ENCODE measurements at regions not wholly inside any gene's neighbourhood (a gene's known extent, or its start where the extent isn't known, plus 50 kb on each side); places are given as distances from the start of the nearest gene placed in this dataset.
"Not testable (repeated sequence)": the region's sequence is repeated elsewhere in the genome, so short reads cannot be mapped to it uniquely, and the experiment has no call there.

- H3K4me1 ChIP-seq (ENCODE audit: control insufficient read depth, insufficient read depth, low read length, poor library complexity, severe bottlenecking); H3K4me3 ChIP-seq (ENCODE audit: extremely low read depth, insufficient read depth, low read length, poor library complexity, severe bottlenecking); H3K27ac ChIP-seq (ENCODE audit: low read depth, low read length, severe bottlenecking); H3K36me3 ChIP-seq (ENCODE audit: control insufficient read depth, insufficient read depth, low read length): not testable (repeated sequence)
- H3K9me3 ChIP-seq (ENCODE audit: control insufficient read depth, low read length), result peaks cover 18% of the 10 kb centered on the region
- WGBS, 2 experiments (ENCODE audit: insufficient coverage in 2 of 2), result 40% methylated on average over 1 of the region's 5 CpGs; no CpG with 5 or more reads in 1 of the 2 experiments
These were observed 345.9 kb downstream of the TUBA3C start for GRCh38 chr13:18835754-18836153.

- H3K36me3 ChIP-seq (ENCODE audit: control insufficient read depth, insufficient read depth, low read length); H3K27ac ChIP-seq (ENCODE audit: low read depth, low read length, severe bottlenecking); H3K4me1 ChIP-seq (ENCODE audit: control insufficient read depth, insufficient read depth, low read length, poor library complexity, severe bottlenecking); H3K9me3 ChIP-seq (ENCODE audit: control insufficient read depth, low read length); H3K4me3 ChIP-seq (ENCODE audit: extremely low read depth, insufficient read depth, low read length, poor library complexity, severe bottlenecking): not testable (repeated sequence)
- WGBS, 2 experiments (ENCODE audit: insufficient coverage in 2 of 2), result 60% methylated on average over 1 of the region's 1 CpG; no CpG with 5 or more reads in 1 of the 2 experiments
These were observed 356.9 kb downstream of the TUBA3C start for GRCh38 chr13:18824678-18825077.

DNA sequence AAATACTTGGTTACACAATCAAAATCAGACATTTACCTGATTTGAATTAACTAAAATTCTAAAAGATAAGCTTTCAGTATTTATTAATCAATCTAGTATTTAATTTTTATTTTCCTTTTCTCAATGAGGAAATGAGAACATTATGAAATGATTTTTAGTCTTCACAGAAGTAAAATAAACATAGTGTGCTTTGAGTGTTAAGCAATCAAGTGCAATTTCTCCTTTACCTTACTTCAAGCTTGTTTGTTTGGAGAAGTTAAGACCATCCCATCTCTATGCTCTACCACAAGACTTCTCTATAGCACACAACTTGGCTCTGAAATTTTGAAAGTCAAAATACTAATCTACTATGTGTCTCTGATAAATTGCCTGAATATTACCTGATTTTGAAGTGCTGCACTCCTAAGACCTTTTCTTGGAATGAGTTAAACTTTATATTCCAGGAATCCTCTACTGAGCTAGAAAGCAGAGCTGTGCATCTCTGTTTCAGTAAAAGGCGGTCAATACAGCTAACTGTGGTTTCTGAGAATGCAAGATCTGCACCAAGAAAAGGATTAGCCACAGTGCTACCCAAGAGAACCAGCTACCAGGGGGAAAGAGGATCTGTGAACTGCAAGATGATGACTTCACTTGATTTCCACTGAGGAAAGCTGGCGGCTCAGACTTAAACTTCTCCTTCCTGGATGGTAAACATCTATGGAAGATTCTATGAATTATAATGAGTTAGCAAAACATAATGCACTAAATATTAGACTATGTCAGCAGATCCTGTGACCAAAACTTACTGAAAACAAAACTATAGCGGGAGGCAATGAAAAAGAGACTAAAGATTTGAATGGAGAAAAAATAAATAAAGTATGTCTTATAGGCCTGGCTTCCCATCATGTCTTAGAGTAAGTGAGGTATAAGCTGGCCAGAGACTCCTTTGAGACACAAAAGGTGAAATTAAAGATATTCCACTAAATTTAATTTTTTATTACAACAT, 358.7 kb downstream of the TUBA3C start:
- not testable (repeated sequence) for H3K9me3 ChIP-seq (ENCODE audit: control insufficient read depth, low read length)
- 60% methylated on average over 1 of the region's 3 CpGs; no CpG with 5 or more reads in 1 of the 2 experiments for WGBS, 2 experiments (ENCODE audit: insufficient coverage in 2 of 2)

GRCh38 chr13:18773988-18774387, 407.6 kb downstream of the TUBA3C start:
- WGBS, 2 experiments (ENCODE audit: insufficient coverage in 2 of 2), result 83% methylated on average over 1 of the region's 2 CpGs; no CpG with 5 or more reads in 1 of the 2 experiments
- not testable (repeated sequence) for H3K9me3 ChIP-seq (ENCODE audit: control insufficient read depth, low read length); H3K4me3 ChIP-seq (ENCODE audit: extremely low read depth, insufficient read depth, low read length, poor library complexity, severe bottlenecking); H3K27ac ChIP-seq (ENCODE audit: low read depth, low read length, severe bottlenecking); H3K4me1 ChIP-seq (ENCODE audit: control insufficient read depth, insufficient read depth, low read length, poor library complexity, severe bottlenecking); H3K36me3 ChIP-seq (ENCODE audit: control insufficient read depth, insufficient read depth, low read length)

More for the DNA sequence above, 358.7 kb downstream of the TUBA3C start:
- not testable (repeated sequence) for H3K4me1 ChIP-seq (ENCODE audit: control insufficient read depth, insufficient read depth, low read length, poor library complexity, severe bottlenecking); H3K4me3 ChIP-seq (ENCODE audit: extremely low read depth, insufficient read depth, low read length, poor library complexity, severe bottlenecking); H3K36me3 ChIP-seq (ENCODE audit: control insufficient read depth, insufficient read depth, low read length); H3K27ac ChIP-seq (ENCODE audit: low read depth, low read length, severe bottlenecking)

GRCh38 chr13:18741696-18742095, 439.9 kb downstream of the TUBA3C start:
- 74 to 79% methylated on average over 3 of the region's 4 CpGs for WGBS, 2 experiments (ENCODE audit: insufficient coverage in 2 of 2)
- not testable (repeated sequence) for H3K27ac ChIP-seq (ENCODE audit: low read depth, low read length, severe bottlenecking); H3K4me3 ChIP-seq (ENCODE audit: extremely low read depth, insufficient read depth, low read length, poor library complexity, severe bottlenecking); H3K4me1 ChIP-seq (ENCODE audit: control insufficient read depth, insufficient read depth, low read length, poor library complexity, severe bottlenecking); H3K36me3 ChIP-seq (ENCODE audit: control insufficient read depth, insufficient read depth, low read length)
- H3K9me3 ChIP-seq (ENCODE audit: control insufficient read depth, low read length), result peaks cover 22% of the 10 kb centered on the region

DNA sequence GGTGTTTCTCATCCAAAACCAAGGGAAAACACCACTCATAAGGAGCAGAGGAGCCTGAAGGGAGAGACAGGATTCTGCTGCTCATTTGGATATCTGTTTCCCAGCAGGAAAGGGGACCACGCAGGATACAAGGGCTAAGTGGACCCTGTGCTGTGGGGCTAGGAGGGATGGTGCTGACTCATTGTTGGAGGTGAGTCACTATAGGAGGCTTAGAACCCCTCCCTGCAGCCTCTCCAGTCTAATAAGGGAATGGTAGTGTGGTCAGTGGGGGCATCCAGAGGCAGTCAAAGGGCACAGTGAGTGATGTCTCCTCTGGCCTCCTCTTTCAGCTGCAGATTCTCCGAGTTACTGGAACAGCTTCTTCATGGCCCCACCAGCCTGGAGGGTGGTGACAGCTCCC, 442.3 kb downstream of the TUBA3C start:
- WGBS, 2 experiments (ENCODE audit: insufficient coverage in 2 of 2), result 38 to 43% methylated on average over 1 of the region's 2 CpGs
- Histone ChIP-seq H3K4me3 (ENCODE audit: extremely low read depth, insufficient read depth, low read length, poor library complexity, severe bottlenecking) (no peak overlapping the region), H3K27ac (ENCODE audit: low read depth, low read length, severe bottlenecking) (no peak overlapping the region), H3K36me3 (ENCODE audit: control insufficient read depth, insufficient read depth, low read length) (no peaks in the 10 kb centered on the region), H3K4me1 (ENCODE audit: control insufficient read depth, insufficient read depth, low read length, poor library complexity, severe bottlenecking) (no peaks in the 10 kb centered on the region), H3K9me3 (ENCODE audit: control insufficient read depth, low read length) (peaks cover 22% of the 10 kb centered on the region)

DNA sequence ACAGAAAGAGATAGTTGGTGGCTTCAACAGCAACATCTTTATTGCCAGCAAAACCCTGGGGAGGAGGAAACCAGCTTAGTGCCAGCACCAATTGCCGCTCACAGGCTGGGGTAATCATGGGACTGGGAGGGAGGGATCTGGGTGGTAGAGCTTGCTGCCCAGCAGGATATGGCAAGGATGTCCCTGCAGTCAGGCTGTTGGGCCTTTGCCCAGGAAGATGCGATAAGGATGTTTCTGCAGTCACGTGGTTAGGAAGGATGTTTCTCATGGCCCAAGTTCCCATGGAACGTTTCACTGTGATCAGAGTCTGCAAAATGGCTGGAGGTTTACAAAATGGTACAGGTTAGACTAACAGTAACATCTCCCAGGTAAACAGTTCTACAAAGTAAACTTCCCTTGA, 443.5 kb downstream of the TUBA3C start:
- not testable (repeated sequence) for H3K36me3 ChIP-seq (ENCODE audit: control insufficient read depth, insufficient read depth, low read length); H3K27ac ChIP-seq (ENCODE audit: low read depth, low read length, severe bottlenecking); H3K4me3 ChIP-seq (ENCODE audit: extremely low read depth, insufficient read depth, low read length, poor library complexity, severe bottlenecking); H3K4me1 ChIP-seq (ENCODE audit: control insufficient read depth, insufficient read depth, low read length, poor library complexity, severe bottlenecking)
- 33% methylated on average over 1 of the region's 4 CpGs; no CpG with 5 or more reads in 1 of the 2 experiments for WGBS, 2 experiments (ENCODE audit: insufficient coverage in 2 of 2)
- peaks cover 22% of the 10 kb centered on the region for H3K9me3 ChIP-seq (ENCODE audit: control insufficient read depth, low read length)

DNA sequence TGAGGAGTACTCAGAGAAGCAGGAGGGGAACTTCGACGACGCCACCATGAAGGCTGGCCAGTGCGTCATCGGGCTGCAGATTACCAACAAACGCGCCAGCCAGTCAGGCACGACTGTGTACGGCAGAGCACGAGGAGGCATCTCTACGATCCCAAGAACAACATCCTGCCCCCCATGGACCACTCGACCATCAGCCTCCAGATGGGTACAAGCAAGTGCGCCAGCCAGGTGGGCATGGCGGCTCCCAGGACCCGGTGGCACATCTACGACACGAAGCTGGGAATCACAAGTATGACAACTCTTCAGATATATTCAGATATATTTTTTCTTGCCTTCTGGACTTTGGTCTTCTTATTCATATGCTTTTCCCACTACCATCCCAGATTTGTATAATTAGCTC, 454.5 kb downstream of the TUBA3C start:
- not testable (repeated sequence) for H3K4me1 ChIP-seq (ENCODE audit: control insufficient read depth, insufficient read depth, low read length, poor library complexity, severe bottlenecking)
- WGBS, 2 experiments (ENCODE audit: insufficient coverage in 2 of 2), result 82 to 96% methylated on average over 5 to 12 of the region's 17 CpGs

DNA sequence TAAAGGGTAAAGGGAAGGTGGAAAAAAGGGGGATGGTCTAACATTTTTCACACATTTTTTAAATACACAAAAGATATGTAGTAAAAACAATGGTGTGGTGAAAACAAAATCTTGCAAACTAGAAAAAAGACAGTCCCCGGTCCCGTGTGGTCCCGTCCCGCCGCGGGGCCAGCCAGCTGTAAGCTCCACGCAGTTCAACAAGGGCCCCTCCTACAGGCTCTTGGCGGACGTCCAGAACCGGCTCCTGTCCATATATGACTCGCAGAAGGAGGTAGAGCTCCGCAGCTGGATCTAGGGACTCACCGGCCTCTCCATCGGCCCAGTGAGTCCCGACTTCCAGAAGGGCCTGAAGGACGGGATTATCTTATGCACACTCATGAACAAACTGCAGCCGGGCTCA, 455.1 kb downstream of the TUBA3C start:
- 84 to 86% methylated on average over 10 to 13 of the region's 17 CpGs for WGBS, 2 experiments (ENCODE audit: insufficient coverage in 2 of 2)

More for the DNA sequence above, 454.5 kb downstream of the TUBA3C start:
- H3K36me3 ChIP-seq (ENCODE audit: control insufficient read depth, insufficient read depth, low read length); H3K4me3 ChIP-seq (ENCODE audit: extremely low read depth, insufficient read depth, low read length, poor library complexity, severe bottlenecking); H3K27ac ChIP-seq (ENCODE audit: low read depth, low read length, severe bottlenecking): not testable (repeated sequence)
- H3K9me3 ChIP-seq (ENCODE audit: control insufficient read depth, low read length), result peaks cover 16% of the 10 kb centered on the region

GRCh38 chr13:18725242-18725822, 456.3 kb downstream of the TUBA3C start:
- 17% methylated on average over 1 of the region's 27 CpGs; no CpG with 5 or more reads in 1 of the 2 experiments for WGBS, 2 experiments (ENCODE audit: insufficient coverage in 2 of 2)
- H3K36me3 ChIP-seq (ENCODE audit: control insufficient read depth, insufficient read depth, low read length); H3K4me1 ChIP-seq (ENCODE audit: control insufficient read depth, insufficient read depth, low read length, poor library complexity, severe bottlenecking); H3K27ac ChIP-seq (ENCODE audit: low read depth, low read length, severe bottlenecking); H3K4me3 ChIP-seq (ENCODE audit: extremely low read depth, insufficient read depth, low read length, poor library complexity, severe bottlenecking): not testable (repeated sequence)
- peaks cover 13% of the 10 kb centered on the region for H3K9me3 ChIP-seq (ENCODE audit: control insufficient read depth, low read length)

More for the DNA sequence above, 455.1 kb downstream of the TUBA3C start:
- H3K9me3 ChIP-seq (ENCODE audit: control insufficient read depth, low read length), result peaks cover 16% of the 10 kb centered on the region
- not testable (repeated sequence) for H3K4me3 ChIP-seq (ENCODE audit: extremely low read depth, insufficient read depth, low read length, poor library complexity, severe bottlenecking); H3K27ac ChIP-seq (ENCODE audit: low read depth, low read length, severe bottlenecking); H3K4me1 ChIP-seq (ENCODE audit: control insufficient read depth, insufficient read depth, low read length, poor library complexity, severe bottlenecking); H3K36me3 ChIP-seq (ENCODE audit: control insufficient read depth, insufficient read depth, low read length)

DNA sequence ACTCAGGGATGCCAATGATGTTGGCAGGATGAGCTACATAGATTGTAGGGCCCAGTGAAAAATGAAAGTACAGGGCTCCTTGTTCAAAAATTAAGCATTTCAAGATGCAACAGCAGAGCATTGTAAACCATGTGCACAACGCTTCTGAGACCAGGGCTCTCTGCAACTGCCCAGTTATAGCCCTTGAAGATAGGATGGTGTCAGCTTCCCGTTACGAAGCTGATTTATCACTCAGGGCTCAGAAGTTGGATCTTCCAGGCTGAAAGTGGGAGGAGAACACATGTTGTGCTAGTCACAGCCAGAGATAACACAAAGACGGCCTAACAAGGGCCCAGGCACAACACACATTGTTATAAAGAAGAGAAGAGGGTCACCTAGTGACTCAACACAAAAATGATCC, 466.7 kb downstream of the TUBA3C start:
- H3K27ac ChIP-seq (ENCODE audit: low read depth, low read length, severe bottlenecking), result no peak overlapping the region
- no peaks in the 10 kb centered on the region for H3K4me1 ChIP-seq (ENCODE audit: control insufficient read depth, insufficient read depth, low read length, poor library complexity, severe bottlenecking)
- 48 to 60% methylated on average over 3 of the region's 4 CpGs for WGBS, 2 experiments (ENCODE audit: insufficient coverage in 2 of 2)
- H3K4me3 ChIP-seq (ENCODE audit: extremely low read depth, insufficient read depth, low read length, poor library complexity, severe bottlenecking), result no peak overlapping the region
- H3K36me3 ChIP-seq (ENCODE audit: control insufficient read depth, insufficient read depth, low read length), result no peaks in the 10 kb centered on the region
- peaks cover 20% of the 10 kb centered on the region for H3K9me3 ChIP-seq (ENCODE audit: control insufficient read depth, low read length)
